Fibroblast of the conjunctiva (primary cell): ENCODE measurements at regions not wholly inside any gene's neighbourhood (a gene's known extent, or its start where the extent isn't known, plus 50 kb on each side); places are given as distances from the start of the nearest gene placed in this dataset.

Source experiments
- DNase-seq: peaks from one replicate; pipeline ENCODE4 v3.0.0-alpha.2; 2010; ENCODE audit warnings: low read depth

- DNase-seq, result peak; percentile 45
Measured at GRCh38 chr4:89549907-89550306, 242.3 kb upstream of the GPRIN3 start.

- no peak for DNase-seq
Measured at GRCh38 chr4:89545315-89545714, 237.7 kb upstream of the GPRIN3 start.

- no peak for DNase-seq
Measured at GRCh38 chr4:89541998-89542397, 234.4 kb upstream of the GPRIN3 start.

- no peak for DNase-seq
Measured at GRCh38 chr4:89539797-89540711, 232.5 kb upstream of the GPRIN3 start.

GRCh38 chr4:89539374-89539773, 231.8 kb upstream of the GPRIN3 start:
- no peak for DNase-seq

GRCh38 chr4:89538886-89539285, 231.3 kb upstream of the GPRIN3 start:
- DNase-seq, result no peak

GRCh38 chr4:89538171-89538570, 230.6 kb upstream of the GPRIN3 start:
- no peak for DNase-seq

- no peak for DNase-seq
Measured at GRCh38 chr4:89537281-89537680, 229.7 kb upstream of the GPRIN3 start.

GRCh38 chr4:89535251-89535650, 227.7 kb upstream of the GPRIN3 start:
- no peak for DNase-seq

- DNase-seq, result no peak
Measured at GRCh38 chr4:89534356-89534755, 226.8 kb upstream of the GPRIN3 start.

GRCh38 chr4:89531932-89532640, 224.5 kb upstream of the GPRIN3 start:
- no peak for DNase-seq

GRCh38 chr4:89528526-89529133, 221.0 kb upstream of the GPRIN3 start:
- no peak for DNase-seq

GRCh38 chr4:89521826-89522225, 214.2 kb upstream of the GPRIN3 start:
- no peak for DNase-seq

GRCh38 chr4:89519771-89520320, 212.2 kb upstream of the GPRIN3 start:
- no peak for DNase-seq

- DNase-seq, result no peak
Measured at GRCh38 chr4:89518259-89518658, 210.7 kb upstream of the GPRIN3 start.

- no peak for DNase-seq
Measured at GRCh38 chr4:89514811-89515210, 207.2 kb upstream of the GPRIN3 start.

- no peak for DNase-seq
Measured at GRCh38 chr4:89511776-89512175, 204.2 kb upstream of the GPRIN3 start.

GRCh38 chr4:89509708-89510281, 202.2 kb upstream of the GPRIN3 start:
- peak; percentile 74 for DNase-seq

GRCh38 chr4:89506866-89507491, 199.4 kb upstream of the GPRIN3 start:
- DNase-seq, result no peak

- no peak for DNase-seq
Measured at GRCh38 chr4:89502581-89502980, 195.0 kb upstream of the GPRIN3 start.

GRCh38 chr4:89497517-89498308, 190.1 kb upstream of the GPRIN3 start:
- no peak for DNase-seq
